ENCODE measurements at regions not wholly inside any gene's neighbourhood (a gene's known extent, or its start where the extent isn't known, plus 50 kb on each side); places are given as distances from the start of the nearest gene placed in this dataset.
A peak's percentile ranks its signal among the peaks of the same experiment; 100 is the strongest.
"Not testable (repeated sequence)": the region's sequence is repeated elsewhere in the genome, so short reads cannot be mapped to it uniquely, and the experiment has no call there.

GRCh38 chr4:89491761-89492160 lies 184.2 kb upstream of the GPRIN3 start:
- no peak for DNase-seq

- DNase-seq = not testable (repeated sequence)
Measured at GRCh38 chr4:89489921-89490431, 182.4 kb upstream of the GPRIN3 start.

GRCh38 chr4:89489338-89489771 lies 181.8 kb upstream of the GPRIN3 start:
- no peak for DNase-seq

- DNase-seq = no peak
Measured at GRCh38 chr4:89488736-89489135, 181.1 kb upstream of the GPRIN3 start.

GRCh38 chr4:89486673-89487072 lies 179.1 kb upstream of the GPRIN3 start:
- DNase-seq = no peak

GRCh38 chr4:89486042-89486441 lies 178.4 kb upstream of the GPRIN3 start:
- no peak for DNase-seq

- no peak for DNase-seq
Measured at GRCh38 chr4:89483833-89484232, 176.2 kb upstream of the GPRIN3 start.

GRCh38 chr4:89482926-89483595 lies 175.5 kb upstream of the GPRIN3 start:
- no peak for DNase-seq

GRCh38 chr4:89482251-89482650 lies 174.7 kb upstream of the GPRIN3 start:
- no peak for DNase-seq

GRCh38 chr4:89469930-89470375 lies 162.4 kb upstream of the GPRIN3 start:
- DNase-seq = no peak

- no peak for DNase-seq
Measured at GRCh38 chr4:89469516-89469915, 161.9 kb upstream of the GPRIN3 start.

- DNase-seq = no peak
Measured at GRCh38 chr4:89468602-89469001, 161.0 kb upstream of the GPRIN3 start.

- DNase-seq = no peak
Measured at GRCh38 chr4:89463341-89463740, 155.7 kb upstream of the GPRIN3 start.

- no peak for DNase-seq
Measured at GRCh38 chr4:89447543-89447942, 139.9 kb upstream of the GPRIN3 start.

- no peak for DNase-seq
Measured at GRCh38 chr4:89446193-89446592, 138.6 kb upstream of the GPRIN3 start.

GRCh38 chr4:89439533-89439932 lies 131.9 kb upstream of the GPRIN3 start:
- no peak for DNase-seq

- peak; percentile 59 for DNase-seq
Measured at GRCh38 chr4:89438102-89438831, 130.7 kb upstream of the GPRIN3 start.

- DNase-seq = no peak
Measured at GRCh38 chr4:89434364-89434988, 126.9 kb upstream of the GPRIN3 start.

GRCh38 chr4:89427782-89428181 lies 120.2 kb upstream of the GPRIN3 start:
- no peak for DNase-seq

- DNase-seq = no peak
Measured at GRCh38 chr4:89425023-89425422, 117.4 kb upstream of the GPRIN3 start.

GRCh38 chr4:89422441-89422990 lies 114.9 kb upstream of the GPRIN3 start:
- DNase-seq = no peak

- no peak for DNase-seq
Measured at GRCh38 chr4:89420507-89420906, 112.9 kb upstream of the GPRIN3 start.

- DNase-seq = no peak
Measured at GRCh38 chr4:89419111-89419695, 111.6 kb upstream of the GPRIN3 start.

All from activated CD8-positive, alpha-beta memory T cell treated with anti-CD3 and anti-CD28 coated beads, Interleukin-2, amount 50 U/mL, for 48 hours (primary cell).